ENCODE measurements at regions not wholly inside any gene's neighbourhood (a gene's known extent, or its start where the extent isn't known, plus 50 kb on each side); places are given as distances from the start of the nearest gene placed in this dataset.

GRCh38 chr6:122109075-122109474, 290.4 kb upstream of the HSF2 start:
- TF ChIP-seq, protein P1, sequence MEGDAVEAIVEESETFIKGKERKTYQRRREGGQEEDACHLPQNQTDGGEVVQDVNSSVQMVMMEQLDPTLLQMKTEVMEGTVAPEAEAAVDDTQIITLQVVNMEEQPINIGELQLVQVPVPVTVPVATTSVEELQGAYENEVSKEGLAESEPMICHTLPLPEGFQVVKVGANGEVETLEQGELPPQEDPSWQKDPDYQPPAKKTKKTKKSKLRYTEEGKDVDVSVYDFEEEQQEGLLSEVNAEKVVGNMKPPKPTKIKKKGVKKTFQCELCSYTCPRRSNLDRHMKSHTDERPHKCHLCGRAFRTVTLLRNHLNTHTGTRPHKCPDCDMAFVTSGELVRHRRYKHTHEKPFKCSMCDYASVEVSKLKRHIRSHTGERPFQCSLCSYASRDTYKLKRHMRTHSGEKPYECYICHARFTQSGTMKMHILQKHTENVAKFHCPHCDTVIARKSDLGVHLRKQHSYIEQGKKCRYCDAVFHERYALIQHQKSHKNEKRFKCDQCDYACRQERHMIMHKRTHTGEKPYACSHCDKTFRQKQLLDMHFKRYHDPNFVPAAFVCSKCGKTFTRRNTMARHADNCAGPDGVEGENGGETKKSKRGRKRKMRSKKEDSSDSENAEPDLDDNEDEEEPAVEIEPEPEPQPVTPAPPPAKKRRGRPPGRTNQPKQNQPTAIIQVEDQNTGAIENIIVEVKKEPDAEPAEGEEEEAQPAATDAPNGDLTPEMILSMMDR (IDR thresholded peaks at IDR 0.05) = no peak
- TF ChIP-seq POLR2A (IDR thresholded peaks at IDR 0.05) = no peak

Data from heart left ventricle (tissue), 13 donors.